ENCODE measurements at regions not wholly inside any gene's neighbourhood (a gene's known extent, or its start where the extent isn't known, plus 50 kb on each side); places are given as distances from the start of the nearest gene placed in this dataset.

GRCh38 chr11:87809256-87809655 lies 366.0 kb downstream of the RAB38 start:
- H3K27me3 ChIP-seq (ENCODE audit: insufficient read depth, low read length), result no peaks in the 10 kb centered on the region
- H3K79me2 ChIP-seq (ENCODE audit: insufficient read depth, low read length), result no peaks in the 10 kb centered on the region
- no peak overlapping the region for H2AK5ac ChIP-seq (ENCODE audit: insufficient read length, low read length)
- H3K23me2 ChIP-seq (ENCODE audit: insufficient read length, low read depth, low read length, poor library complexity, severe bottlenecking), result no peaks in the 10 kb centered on the region
- TF ChIP-seq, protein P1, sequence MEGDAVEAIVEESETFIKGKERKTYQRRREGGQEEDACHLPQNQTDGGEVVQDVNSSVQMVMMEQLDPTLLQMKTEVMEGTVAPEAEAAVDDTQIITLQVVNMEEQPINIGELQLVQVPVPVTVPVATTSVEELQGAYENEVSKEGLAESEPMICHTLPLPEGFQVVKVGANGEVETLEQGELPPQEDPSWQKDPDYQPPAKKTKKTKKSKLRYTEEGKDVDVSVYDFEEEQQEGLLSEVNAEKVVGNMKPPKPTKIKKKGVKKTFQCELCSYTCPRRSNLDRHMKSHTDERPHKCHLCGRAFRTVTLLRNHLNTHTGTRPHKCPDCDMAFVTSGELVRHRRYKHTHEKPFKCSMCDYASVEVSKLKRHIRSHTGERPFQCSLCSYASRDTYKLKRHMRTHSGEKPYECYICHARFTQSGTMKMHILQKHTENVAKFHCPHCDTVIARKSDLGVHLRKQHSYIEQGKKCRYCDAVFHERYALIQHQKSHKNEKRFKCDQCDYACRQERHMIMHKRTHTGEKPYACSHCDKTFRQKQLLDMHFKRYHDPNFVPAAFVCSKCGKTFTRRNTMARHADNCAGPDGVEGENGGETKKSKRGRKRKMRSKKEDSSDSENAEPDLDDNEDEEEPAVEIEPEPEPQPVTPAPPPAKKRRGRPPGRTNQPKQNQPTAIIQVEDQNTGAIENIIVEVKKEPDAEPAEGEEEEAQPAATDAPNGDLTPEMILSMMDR (conservative IDR thresholded peaks at IDR 0.05), result no peak
- no peak overlapping the region for H2BK12ac ChIP-seq (ENCODE audit: insufficient read length, low read depth, low read length)
- Mint-ChIP-seq H3K27ac (no peak overlapping the region), H3K36me3 (ENCODE audit: insufficient read depth in 1 of 3, low read depth in 3 of 3) (no peaks in the 10 kb centered on the region), H3K27me3 (ENCODE audit: low read depth) (no peaks in the 10 kb centered on the region), H3K9me3 (no peaks in the 10 kb centered on the region), H3K4me1 (peaks cover 2 to 7% of the 10 kb centered on the region in 2 experiments), H3K4me3 (no peak overlapping the region)
- DNase-seq, result no peak
- no peak overlapping the region for H3K4me2 ChIP-seq (ENCODE audit: insufficient read depth, insufficient read length, low read length)
- H2AFZ ChIP-seq (ENCODE audit: low read length), result no peak overlapping the region
- WGBS (ENCODE audit: extremely low coverage, insufficient read length, low lambda C conversion rate), result no CpG with 5 or more reads among the region's 2 CpGs
- no peaks in the 10 kb centered on the region for H3K79me1 ChIP-seq (ENCODE audit: insufficient read depth, low read depth, low read length, poor library complexity, severe bottlenecking)
- H4K5ac ChIP-seq (ENCODE audit: insufficient read length, low read depth, low read length), result no peak overlapping the region
- no peak overlapping the region for H2BK20ac ChIP-seq (ENCODE audit: low read depth, low read length, poor library complexity, severe bottlenecking)
- no peak overlapping the region for H4K91ac ChIP-seq (ENCODE audit: insufficient read length, low read depth, low read length)
- no peak overlapping the region for H3K9ac ChIP-seq (ENCODE audit: extremely low read depth, insufficient read length, low read length)
- no peak overlapping the region for H2BK15ac ChIP-seq (ENCODE audit: low read depth, low read length)
- H3K18ac ChIP-seq (ENCODE audit: insufficient read length, low read depth, low read length), result no peak overlapping the region
- no peaks in the 10 kb centered on the region for H3K4me1 ChIP-seq (ENCODE audit: insufficient read depth, low read length)
- no peak overlapping the region for H3K27ac ChIP-seq (ENCODE audit: insufficient read length, low read depth, low read length)
- no peak overlapping the region for H3K56ac ChIP-seq (ENCODE audit: insufficient read length, low read depth, low read length)
- no peak overlapping the region for H3K23ac ChIP-seq (ENCODE audit: insufficient read length, low read depth, low read length)
- no peak overlapping the region for H3K14ac ChIP-seq (ENCODE audit: insufficient read depth, low read length)
- no peak overlapping the region for H2BK5ac ChIP-seq (ENCODE audit: insufficient read length, low read length)
- no peak overlapping the region for H4K8ac ChIP-seq (replicated peaks; ENCODE audit: insufficient read length, low read depth, low read length)
- H3K4ac ChIP-seq (ENCODE audit: low read depth, low read length), result no peak overlapping the region
- no peak overlapping the region for H2BK120ac ChIP-seq (ENCODE audit: low read depth, low read length, poor library complexity, severe bottlenecking)
- no peak overlapping the region for H3T11ph ChIP-seq (ENCODE audit: low read length)
- no peaks in the 10 kb centered on the region for H3K9me3 ChIP-seq (ENCODE audit: control insufficient read depth, low read depth, low read length)
- H4K20me1 ChIP-seq (ENCODE audit: control insufficient read depth, insufficient read depth, insufficient read length), result no peaks in the 10 kb centered on the region

Data from H9 (cell line).